ENCODE measurements at regions not wholly inside any gene's neighbourhood (a gene's known extent, or its start where the extent isn't known, plus 50 kb on each side); places are given as distances from the start of the nearest gene placed in this dataset.

DNA sequence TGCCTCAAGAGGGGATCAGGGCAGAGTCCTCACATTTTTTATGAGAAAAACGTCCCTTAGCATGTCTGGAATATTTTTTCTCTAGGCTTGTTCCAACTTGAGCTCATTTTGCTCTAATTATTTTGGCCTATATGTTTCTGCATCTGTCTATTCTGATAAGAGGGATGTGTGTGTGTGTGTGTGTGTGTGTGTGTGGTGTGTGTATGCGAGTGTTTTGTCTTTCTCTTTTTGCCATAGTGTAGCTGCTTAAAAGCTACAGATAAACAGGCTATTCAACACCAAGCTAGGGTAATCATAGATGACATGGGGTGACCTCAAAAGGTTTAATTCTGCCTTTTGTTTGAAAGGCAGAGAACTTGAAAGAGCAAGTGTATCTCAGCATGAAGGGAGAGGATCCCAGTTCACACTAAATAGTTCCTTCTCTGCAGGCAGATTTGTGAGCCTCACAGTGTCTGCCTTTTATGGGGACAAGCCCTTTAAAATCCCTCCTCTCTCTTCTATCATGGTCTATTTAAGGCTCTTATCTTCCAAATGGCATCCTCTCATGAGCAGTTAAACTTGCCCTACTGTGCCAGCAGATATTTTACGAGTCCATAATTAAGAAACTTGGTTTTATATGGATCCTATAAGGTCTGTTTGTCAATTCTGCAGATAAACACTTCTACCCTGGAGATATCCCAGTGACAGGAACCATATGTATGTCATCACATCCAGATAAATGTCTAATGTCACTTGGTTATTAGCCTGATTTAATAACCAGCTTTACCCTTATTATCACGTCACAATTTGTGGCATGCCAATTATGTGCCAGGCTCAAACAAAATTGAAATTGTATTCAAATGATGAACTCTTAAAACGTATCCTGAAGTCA lies 202.9 kb upstream of the MTPN start:
- TF ChIP-seq CTCF (IDR thresholded peaks at IDR 0.05 in 4 of 5, conservative IDR thresholded peaks at IDR 0.05 in 1 of 5) (no peak), POLR2A (IDR thresholded peaks at IDR 0.05) (no peak)

All from gastrocnemius medialis (tissue), 4 donors.